Calu3 (cell line): ENCODE measurements at regions not wholly inside any gene's neighbourhood (a gene's known extent, or its start where the extent isn't known, plus 50 kb on each side); places are given as distances from the start of the nearest gene placed in this dataset.

Experiments
- BruUV-seq: library from RNA; stranded (reverse); fragments of 400-500 nt; replicated peaks from 2 replicates; lab custom pipeline; 2021; lab: Mats Ljungman, UMichigan
- CTCF ChIA-PET: fragments of 300-600 bp; sonication (Branson Sonifier 250); formaldehyde crosslinking; loops from one replicate; lab custom pipeline; 2022; ENCODE audit warnings: antibody characterized with exemption; lab: Charles Lee
- DNase-seq: peaks from one replicate; pipeline ENCODE4 v3.0.0; 2022
- H3K27ac Mint-ChIP-seq: one replicate; pipeline ENCODE4 v1.8.0; 2022; ENCODE audit warnings: mixed read lengths; ENCODE audit not compliant: unreplicated experiment
- H3K27me3 Mint-ChIP-seq: one replicate; pipeline ENCODE4 v1.8.0; 2022; ENCODE audit warnings: mixed read lengths; ENCODE audit not compliant: unreplicated experiment
- H3K36me3 Mint-ChIP-seq: one replicate; pipeline ENCODE4 v1.8.0; 2022; ENCODE audit warnings: mild to moderate bottlenecking, moderate library complexity, mixed read lengths; ENCODE audit not compliant: insufficient read depth, unreplicated experiment
- H3K4me1 Mint-ChIP-seq: one replicate; pipeline ENCODE4 v1.8.0; 2022; ENCODE audit warnings: mild to moderate bottlenecking, low read depth, mixed read lengths; ENCODE audit not compliant: unreplicated experiment
- H3K4me3 Mint-ChIP-seq: one replicate; pipeline ENCODE4 v1.8.0; 2022; ENCODE audit warnings: mild to moderate bottlenecking, low read depth, moderate library complexity, mixed read lengths; ENCODE audit not compliant: unreplicated experiment
- H3K9me3 Mint-ChIP-seq: one replicate; pipeline ENCODE4 v1.8.0; 2022; ENCODE audit warnings: low read depth, mixed read lengths; ENCODE audit not compliant: unreplicated experiment
- intact Hi-C: fragments of 100-400 bp; cut with micrococcal nuclease; formaldehyde crosslinking; loops from one replicate; pipeline ENCODE4 v1.10.0; 2022; ENCODE audit not compliant: unreplicated experiment
- TF ChIP-seq, protein P1 (sequence below): fragments of 200-600 bp; IDR thresholded peaks from one replicate; pipeline ENCODE4 v1.8.0; 2022; ENCODE audit warnings: antibody characterized with exemption; ENCODE audit not compliant: unreplicated experiment

DNA sequence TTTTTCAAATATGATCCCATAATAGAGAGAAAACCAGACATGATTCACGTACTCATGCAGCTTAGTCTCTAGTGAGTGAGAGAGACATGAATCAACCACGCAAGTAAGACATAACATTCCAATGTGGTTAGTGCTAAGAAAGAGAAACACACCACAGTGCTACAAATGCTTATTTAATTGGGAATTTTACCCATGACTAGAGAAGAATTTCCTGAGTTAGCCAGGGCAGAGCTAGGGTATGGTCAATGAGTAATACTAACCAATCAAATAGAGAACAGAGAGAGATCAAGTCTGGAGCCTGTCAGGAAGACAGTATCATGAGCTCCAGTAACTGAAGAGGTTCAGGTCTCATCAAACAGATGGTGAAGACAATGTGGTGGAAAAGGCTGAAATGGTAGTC is 495.2 kb downstream of the PDGFC start:
- no peaks in the 10 kb centered on the region for H3K27me3 Mint-ChIP-seq
- H3K4me1 Mint-ChIP-seq: peaks cover 11% of the 10 kb centered on the region
- CTCF ChIA-PET: interaction anchor here (1.0 to 2.1 kb wide), 9 partner anchors 12 to 651 kb away, joined by 3 to 10 read pairs (median 4); no protein-coding TSS in a partner anchor
- TF ChIP-seq, protein P1, sequence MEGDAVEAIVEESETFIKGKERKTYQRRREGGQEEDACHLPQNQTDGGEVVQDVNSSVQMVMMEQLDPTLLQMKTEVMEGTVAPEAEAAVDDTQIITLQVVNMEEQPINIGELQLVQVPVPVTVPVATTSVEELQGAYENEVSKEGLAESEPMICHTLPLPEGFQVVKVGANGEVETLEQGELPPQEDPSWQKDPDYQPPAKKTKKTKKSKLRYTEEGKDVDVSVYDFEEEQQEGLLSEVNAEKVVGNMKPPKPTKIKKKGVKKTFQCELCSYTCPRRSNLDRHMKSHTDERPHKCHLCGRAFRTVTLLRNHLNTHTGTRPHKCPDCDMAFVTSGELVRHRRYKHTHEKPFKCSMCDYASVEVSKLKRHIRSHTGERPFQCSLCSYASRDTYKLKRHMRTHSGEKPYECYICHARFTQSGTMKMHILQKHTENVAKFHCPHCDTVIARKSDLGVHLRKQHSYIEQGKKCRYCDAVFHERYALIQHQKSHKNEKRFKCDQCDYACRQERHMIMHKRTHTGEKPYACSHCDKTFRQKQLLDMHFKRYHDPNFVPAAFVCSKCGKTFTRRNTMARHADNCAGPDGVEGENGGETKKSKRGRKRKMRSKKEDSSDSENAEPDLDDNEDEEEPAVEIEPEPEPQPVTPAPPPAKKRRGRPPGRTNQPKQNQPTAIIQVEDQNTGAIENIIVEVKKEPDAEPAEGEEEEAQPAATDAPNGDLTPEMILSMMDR: no peak
- no TSS peak for BruUV-seq
- intact Hi-C loops: loop anchor here (10.0 kb wide), 2 partner anchors 182 to 298 kb away; no protein-coding TSS in a partner anchor
- no peaks in the 10 kb centered on the region for H3K36me3 Mint-ChIP-seq
- peak; percentile 1 for DNase-seq
- H3K4me3 Mint-ChIP-seq: peak overlapping the region; percentile 4
- peak overlapping the region; percentile 69 for H3K27ac Mint-ChIP-seq
- H3K9me3 Mint-ChIP-seq: no peaks in the 10 kb centered on the region

DNA sequence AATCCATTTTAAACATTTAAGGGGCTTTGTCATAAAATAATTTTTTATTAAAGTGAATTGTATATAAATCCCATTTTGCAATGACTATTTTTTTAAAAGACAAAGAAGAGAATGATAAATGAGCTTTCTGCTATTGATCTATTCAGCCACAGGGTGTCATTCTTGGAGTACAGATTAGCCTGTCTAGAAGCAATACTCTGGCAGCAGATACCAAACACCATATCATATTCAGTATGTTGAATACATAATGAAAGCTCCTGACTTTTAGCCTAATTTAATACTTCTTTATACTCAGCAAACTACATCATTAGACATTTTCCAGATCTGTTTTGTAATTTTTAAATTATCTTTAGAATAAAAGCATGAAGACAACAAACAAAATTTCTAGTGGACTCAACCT is 496.3 kb downstream of the PDGFC start:
- peak; percentile 5 for DNase-seq
- no peak overlapping the region for H3K27ac Mint-ChIP-seq
- intact Hi-C loops: loop anchor here (1.0 to 10.0 kb wide), 7 partner anchors 181 to 697 kb away; no protein-coding TSS in a partner anchor
- TF ChIP-seq, protein P1: peak; percentile 19
- BruUV-seq: no TSS peak
- CTCF ChIA-PET: interaction anchor here (0.6 to 2.1 kb wide), 16 partner anchors 181 to 1245 kb away, joined by 3 to 16 read pairs (median 4); no protein-coding TSS in a partner anchor
- H3K36me3 Mint-ChIP-seq: no peaks in the 10 kb centered on the region
- no peaks in the 10 kb centered on the region for H3K9me3 Mint-ChIP-seq
- no peak overlapping the region for H3K4me3 Mint-ChIP-seq
- no peaks in the 10 kb centered on the region for H3K27me3 Mint-ChIP-seq
- H3K4me1 Mint-ChIP-seq: peaks cover 11% of the 10 kb centered on the region

DNA sequence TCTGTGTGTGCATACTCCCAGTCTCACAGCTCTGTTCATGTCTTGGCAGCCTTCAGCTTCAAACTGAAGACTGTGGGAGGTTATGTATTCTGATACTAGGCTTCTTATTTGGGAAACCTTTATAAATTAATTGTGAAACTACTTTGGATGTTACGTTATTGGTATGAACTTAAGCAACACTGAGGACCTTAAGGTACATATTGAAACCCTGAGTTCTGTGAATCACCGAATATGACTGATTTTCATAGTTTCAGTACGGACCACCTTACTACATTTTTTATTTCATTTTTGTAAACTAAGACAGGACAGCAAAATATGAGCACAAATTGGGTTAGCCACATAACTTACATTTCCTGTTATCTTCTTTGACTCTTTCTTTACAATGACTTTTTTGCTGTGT is 498.4 kb downstream of the PDGFC start:
- BruUV-seq: no TSS peak
- no peak for DNase-seq
- Mint-ChIP-seq H3K4me3 (no peak overlapping the region), H3K36me3 (no peaks in the 10 kb centered on the region), H3K27me3 (no peaks in the 10 kb centered on the region), H3K27ac (no peak overlapping the region), H3K4me1 (peaks cover 11% of the 10 kb centered on the region), H3K9me3 (no peaks in the 10 kb centered on the region)
- CTCF ChIA-PET: no interaction called here
- TF ChIP-seq, protein P1: no peak
- intact Hi-C loops: loop anchor here (10.0 kb wide), 2 partner anchors 178 to 302 kb away; no protein-coding TSS in a partner anchor

DNA sequence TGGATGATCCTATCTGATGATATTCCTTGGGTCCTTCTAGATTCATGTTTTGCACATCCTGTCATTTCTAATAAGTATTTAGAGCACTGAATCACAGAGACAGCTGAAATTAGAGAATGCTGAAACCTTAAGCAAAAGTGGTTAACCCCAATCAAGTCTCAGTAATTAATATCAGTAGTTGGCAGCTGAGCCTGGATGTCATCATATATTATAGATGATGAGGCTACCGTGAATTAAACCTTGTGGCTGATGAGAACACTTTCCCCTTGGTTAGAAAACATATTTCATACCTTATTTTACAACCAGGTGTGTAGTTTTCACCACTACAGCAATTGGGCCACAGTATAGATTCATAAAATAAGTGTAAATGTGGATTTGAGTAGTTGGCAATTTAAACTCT is 499.0 kb downstream of the PDGFC start:
- TF ChIP-seq, protein P1: no peak
- CTCF ChIA-PET: no interaction called here
- Mint-ChIP-seq H3K36me3 (no peaks in the 10 kb centered on the region), H3K9me3 (no peaks in the 10 kb centered on the region), H3K27me3 (no peaks in the 10 kb centered on the region), H3K4me3 (no peak overlapping the region), H3K4me1 (peaks cover 11% of the 10 kb centered on the region), H3K27ac (no peak overlapping the region)
- intact Hi-C loops: loop anchor here (10.0 kb wide), 2 partner anchors 178 to 302 kb away; no protein-coding TSS in a partner anchor
- no peak for DNase-seq
- BruUV-seq: no TSS peak
